HG03571 (cell line): ENCODE measurements at regions not wholly inside any gene's neighbourhood (a gene's known extent, or its start where the extent isn't known, plus 50 kb on each side); places are given as distances from the start of the nearest gene placed in this dataset.

Source experiments
- ATAC-seq: cut with Tn5 transposase; IDR thresholded peaks from one replicate; pipeline ENCODE4 v1.9.1; 2021; ENCODE audit not compliant: unreplicated experiment

DNA sequence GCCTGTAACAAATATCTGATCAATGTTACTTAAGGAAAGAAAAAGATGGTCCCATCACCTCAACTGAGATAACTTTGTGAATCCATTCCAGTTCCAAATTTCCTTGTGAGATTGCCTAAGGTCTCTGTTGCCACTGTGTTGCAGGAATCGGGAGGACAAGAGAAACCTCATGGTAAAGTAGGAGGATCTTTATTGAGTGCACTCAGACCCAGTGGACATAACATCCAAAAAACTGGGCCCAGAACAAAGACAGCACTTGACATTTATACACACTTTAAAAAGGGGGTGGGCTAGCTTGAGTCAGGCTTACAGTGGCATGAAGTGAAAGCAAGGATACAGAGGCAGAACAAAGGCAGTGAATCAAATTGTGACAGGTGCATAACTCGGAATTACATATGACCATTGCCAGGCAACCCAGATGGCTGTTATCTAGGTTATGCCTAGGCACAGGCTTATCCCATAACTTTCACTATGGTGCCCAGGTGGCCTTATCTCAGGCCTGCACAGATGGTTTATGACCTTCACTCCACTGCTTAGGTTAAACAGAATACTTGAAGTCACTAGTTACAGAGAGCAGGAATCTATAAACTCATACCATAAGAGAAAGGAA, 459.4 kb upstream of the PCDH20 start:
- no peak for ATAC-seq

DNA sequence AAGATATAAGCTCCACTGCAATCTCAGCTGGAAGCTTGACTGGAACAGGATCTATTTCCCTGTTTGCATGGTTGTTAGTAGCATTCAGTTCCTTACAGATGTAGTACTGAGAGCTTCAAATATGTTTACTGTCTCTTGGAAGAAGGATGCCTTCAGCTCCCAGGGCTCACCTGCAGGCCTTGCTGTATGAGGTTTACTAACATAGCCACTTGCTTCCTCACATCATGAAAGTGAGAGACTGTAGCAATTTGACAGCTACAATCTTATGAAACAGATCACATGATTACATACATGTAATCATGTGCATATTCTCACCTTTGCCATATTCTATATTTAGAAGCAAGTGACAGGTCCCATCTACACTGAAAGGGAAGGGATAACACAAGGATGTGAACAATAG, 458.1 kb upstream of the PCDH20 start:
- ATAC-seq, result no peak

DNA sequence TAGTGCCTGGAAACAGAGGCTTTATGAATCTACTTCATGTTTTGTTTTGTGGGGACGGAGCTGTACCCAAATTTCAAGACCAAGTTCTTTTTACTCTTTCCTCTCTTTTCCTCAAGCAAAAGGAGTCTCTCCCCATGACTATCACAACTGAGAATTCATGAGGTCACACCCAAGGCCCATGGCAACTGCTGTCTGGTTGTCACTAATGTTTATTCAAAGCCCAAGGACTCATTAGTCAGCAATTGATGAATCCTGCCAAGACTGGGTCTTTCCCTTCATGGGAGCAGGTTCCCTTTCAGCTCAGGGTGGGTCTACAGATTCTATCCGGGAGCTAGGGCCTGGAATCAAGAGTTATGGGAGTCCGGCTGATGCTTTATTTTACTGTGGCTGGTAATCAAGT, 441.5 kb upstream of the PCDH20 start:
- ATAC-seq, result no peak

DNA sequence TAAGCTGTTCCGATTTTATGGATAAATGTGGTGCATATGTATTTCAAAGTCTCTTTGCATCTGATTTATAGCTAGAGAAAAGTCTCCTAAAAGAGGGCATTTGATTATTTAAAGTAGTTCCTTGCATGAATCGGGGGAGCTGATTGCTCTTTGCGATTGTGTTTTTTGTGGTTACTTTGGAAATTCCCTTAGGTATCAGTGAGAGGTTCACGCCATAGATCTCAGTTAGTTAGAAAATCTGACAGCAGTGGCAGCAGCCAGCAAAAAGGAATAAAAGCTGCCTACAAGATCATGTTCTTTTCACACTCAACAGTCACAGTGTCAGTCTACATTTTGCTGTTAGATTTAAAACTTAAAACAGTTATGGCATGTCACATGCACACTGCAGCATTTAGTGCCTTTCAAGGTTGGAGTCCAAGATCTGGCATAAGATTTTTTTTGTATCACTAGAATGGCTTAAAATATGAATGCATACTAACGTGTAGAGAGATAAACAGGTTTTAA, 436.5 kb upstream of the PCDH20 start:
- ATAC-seq, result no peak

DNA sequence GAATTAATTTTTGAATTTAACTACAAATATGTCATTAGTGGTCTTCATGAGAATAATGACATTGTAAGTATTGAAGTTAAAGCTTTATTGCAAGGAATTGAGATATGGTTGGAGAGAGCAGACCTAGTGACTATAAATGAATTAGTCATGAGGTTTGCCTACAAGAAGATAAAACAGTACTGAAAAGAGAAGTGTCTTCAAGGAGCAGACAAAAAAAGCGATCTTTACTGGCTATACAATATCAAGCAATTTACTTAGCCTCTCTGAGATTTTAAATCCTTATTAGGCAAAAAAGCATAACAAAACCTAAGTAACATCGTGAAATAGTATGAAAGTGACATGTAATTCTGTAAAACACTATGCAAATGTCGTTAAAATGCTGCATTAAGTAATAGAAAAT, 435.1 kb upstream of the PCDH20 start:
- no peak for ATAC-seq

DNA sequence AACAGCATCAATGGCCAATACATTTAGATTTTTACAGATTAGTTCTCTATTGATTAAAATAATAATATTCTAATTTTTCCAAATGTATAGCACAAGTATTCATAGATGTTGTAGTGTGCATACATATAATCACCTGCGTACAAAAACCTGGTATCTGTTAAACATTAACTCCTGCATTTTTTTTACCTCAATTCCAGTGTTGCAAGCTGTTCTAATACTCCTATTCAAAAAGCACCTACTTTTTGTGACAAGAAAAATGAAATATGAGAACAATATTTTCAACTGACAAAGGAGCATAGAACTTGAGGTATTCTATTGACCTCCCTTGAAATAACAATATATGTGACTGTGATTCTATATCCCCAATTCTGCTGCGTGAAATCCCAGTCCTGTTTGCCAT, 422.9 kb upstream of the PCDH20 start:
- ATAC-seq, result no peak

DNA sequence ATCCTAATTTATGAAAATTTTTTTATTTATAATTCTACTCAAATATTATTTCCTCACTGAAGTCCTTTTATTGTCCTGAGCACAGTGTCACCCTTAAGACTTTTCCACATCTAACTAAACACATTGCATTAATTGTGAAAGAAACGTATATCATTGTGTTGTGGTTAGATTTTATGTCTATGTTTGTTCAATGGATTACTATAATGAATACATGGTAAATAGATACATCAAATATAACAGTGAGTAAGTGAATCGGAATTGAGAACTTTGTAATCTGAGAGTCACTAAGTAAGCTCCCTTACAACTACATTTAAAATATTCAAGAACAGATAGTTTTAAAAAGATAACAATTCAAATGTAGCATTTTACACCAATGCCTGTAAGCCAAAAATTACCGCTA, 417.6 kb upstream of the PCDH20 start:
- ATAC-seq, result no peak

DNA sequence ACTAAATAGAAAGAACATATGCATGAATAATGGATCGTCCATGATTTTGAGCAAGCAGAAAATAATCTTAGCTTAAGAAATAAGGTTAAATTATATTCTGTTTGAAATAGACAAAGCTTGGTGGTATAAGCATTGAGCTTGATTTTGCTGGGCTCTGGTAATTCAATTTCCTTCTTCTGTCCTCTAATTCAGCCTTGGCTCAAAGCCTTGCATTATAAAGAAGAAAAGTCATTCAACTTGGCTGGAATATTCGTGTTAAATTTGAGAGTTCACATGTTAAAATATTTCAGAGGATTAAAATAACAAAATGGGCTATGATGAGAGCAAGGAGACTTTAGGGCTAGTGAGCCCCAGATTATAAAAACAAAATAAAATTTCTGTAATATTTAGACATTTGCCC, 415.4 kb upstream of the PCDH20 start:
- ATAC-seq, result no peak

DNA sequence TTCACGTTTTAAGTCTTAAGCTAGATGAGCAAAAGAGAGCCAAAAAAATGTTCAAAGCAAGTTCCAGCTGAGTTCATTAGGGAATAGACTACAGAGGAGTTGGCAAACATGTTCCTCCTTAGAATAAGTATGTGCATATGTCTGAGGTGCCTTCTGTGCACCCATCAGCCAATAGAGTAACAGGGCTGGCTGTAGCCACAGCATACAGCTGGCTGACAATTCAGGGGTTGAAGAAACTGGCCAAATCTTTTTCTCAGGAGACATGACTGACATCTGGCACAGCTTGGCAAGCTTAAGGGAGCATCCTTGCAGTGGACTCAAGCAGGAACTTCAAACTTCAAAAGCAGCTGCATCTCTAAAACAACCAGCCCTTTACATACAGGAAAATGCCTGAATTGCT, 414.8 kb upstream of the PCDH20 start:
- no peak for ATAC-seq

DNA sequence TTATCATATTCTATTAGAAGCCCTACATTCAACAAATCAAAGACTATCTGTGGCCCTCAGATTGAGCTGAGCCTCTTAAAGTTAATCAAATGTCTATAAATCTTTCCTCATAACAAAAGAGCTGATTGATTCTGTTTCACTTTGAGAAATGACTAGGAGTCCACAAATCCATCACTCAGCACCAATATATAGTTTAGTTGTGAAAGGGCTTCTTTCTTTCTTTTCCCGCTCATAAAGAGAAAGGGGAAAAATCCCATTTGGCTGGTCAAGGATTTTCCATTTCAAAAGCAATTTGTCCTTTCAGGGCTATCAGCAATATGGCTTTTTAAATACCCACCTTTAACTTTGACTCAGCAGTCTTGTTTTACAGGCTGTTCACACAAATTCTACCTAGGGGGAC, 408.5 kb upstream of the PCDH20 start:
- no peak for ATAC-seq

DNA sequence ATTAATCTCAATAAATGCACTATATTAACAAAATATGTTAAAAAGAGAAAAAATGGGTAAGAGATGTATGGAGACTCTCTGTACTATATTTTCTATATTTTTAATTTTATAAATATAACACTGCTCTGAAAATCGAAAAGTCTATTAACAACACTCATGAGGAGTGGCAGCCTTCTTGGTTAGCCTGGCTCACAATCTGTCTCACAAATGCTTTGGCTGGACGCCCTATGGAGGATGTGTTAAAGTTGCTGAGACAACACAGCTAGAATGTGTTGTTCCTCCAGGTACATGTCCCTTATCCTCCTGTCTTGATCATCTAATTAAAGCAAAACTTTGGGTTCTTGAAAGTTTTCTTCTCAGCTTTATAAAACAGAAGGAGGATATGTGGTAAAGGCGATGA, 396.6 kb upstream of the PCDH20 start:
- ATAC-seq, result no peak

DNA sequence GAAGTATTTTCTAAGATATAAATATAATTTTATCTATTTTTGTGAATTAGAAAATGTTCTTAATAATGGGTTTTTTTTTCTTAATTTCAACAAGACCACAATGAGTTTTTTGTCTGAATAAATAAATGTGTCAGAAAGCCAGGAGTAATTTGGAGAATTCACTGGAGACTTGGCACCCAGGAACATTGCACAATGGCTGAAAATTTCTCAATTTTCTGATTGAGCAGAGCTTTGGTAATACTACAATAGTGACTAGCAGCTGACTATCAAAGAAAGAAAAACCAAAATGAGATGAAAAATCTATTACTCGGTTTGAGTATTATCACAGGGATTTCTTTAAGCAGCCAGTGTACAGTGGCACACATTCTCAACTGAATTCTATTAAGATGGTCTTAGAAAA, 394.4 kb upstream of the PCDH20 start:
- no peak for ATAC-seq

DNA sequence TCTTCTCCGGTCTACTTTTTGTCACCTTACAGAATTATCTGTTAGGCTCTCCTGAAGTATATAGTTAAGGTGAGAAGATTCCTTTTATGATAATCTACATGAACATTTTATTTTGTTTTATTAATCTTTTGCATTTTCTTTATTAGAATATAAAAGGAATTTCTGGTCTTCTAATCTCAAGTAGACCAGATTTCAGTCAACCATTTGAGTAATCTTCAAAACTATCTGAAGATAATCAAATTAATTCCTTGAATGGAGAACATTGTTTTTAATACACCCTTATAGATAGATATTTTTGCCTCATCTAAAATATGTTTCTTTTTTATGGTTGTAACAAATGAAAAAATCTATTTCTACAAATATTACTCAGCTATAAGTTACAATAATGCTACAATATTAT, 381.7 kb upstream of the PCDH20 start:
- ATAC-seq, result no peak

DNA sequence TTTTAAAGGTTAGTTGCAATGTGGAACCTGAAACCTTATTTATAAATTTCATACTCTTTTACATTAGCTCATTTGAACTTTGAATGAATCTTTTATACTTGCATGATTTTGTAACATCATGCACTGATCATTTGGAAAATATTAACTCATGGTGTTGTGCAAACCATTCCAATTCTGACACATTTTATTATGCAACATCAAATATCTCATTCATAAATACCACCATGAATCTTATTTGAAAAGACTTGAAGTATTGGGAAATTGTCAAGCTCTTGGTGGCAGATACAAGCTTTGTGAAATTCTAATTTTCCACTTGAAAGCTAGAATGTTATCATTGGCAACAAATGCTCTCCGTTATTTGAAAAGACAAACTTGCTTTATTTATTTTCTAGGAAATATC, 379.9 kb upstream of the PCDH20 start:
- ATAC-seq, result no peak

DNA sequence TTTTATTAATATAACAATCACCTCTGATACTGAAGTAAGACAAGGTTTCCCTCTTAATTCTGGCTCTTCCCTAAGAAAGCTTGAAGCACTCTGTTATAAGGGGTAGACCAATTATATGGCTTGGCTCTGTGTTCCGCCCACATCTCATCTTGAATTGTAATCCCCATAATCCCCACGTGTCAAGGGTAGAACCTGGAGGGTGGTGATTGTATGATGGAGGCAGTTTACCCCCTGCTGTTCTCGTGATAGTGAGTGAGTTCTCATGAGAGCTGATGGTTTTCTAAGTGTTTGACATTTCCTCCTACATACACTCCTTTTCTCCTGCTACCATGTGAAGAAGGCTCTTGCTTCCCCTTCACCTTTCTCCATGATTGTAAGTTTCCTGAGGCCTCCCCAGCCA, 363.8 kb upstream of the PCDH20 start:
- no peak for ATAC-seq

DNA sequence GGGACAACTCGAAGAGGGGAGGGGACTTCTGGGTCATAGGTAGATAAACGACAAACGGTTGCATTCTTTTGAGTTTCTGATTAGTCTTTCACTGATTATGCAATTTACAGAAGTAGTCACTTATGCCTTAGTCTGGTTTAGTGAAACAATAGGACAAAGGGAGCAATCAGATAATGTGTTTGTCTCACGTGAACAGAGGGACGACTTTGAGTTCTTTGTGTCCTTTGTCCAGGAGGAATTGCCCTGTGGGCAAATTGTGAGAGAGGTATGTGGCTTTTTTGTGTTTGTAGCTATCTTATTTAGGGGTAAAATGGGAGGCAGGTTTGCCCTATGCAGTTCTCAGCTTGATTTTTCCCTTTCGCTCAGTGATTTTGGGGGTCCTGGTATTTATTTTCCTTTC, 362.9 kb upstream of the PCDH20 start:
- ATAC-seq, result no peak

DNA sequence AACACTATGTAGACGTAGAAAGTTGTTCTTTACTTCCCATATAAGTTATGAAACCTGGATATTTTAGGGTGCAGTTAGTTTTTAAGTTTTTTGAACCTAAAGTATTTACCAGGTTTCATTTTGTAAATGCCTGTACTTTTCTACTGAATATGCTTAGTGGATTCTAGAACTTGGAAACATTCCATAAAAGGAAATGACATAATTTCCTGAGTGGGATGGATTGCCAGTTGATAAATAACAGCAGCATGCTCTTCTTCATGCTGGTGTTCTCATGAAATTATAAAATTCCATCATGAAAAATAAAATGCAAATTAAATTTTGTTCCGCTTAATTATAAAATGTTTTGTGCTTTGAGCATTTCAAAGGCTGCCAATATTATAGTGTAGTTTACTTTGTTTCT, 362.2 kb upstream of the PCDH20 start:
- ATAC-seq, result no peak

DNA sequence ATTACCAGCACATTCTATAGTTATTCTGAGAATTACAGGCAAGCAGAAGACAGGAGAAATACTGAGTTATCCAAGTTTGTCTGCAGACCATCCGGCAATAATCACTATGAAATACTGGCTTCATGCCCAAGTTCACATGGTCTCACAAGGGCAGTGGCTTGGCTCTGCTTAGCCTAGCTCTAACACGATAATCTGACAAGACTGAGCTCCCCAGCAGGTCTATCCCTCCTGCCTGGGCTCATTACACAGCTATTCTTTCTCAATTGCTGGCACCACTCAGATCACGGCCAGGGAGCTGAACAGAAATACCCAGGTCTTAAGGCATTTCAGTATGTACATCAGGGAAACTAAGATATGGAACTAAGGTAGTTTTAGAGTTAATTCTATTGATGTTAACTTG, 361.6 kb upstream of the PCDH20 start:
- no peak for ATAC-seq

DNA sequence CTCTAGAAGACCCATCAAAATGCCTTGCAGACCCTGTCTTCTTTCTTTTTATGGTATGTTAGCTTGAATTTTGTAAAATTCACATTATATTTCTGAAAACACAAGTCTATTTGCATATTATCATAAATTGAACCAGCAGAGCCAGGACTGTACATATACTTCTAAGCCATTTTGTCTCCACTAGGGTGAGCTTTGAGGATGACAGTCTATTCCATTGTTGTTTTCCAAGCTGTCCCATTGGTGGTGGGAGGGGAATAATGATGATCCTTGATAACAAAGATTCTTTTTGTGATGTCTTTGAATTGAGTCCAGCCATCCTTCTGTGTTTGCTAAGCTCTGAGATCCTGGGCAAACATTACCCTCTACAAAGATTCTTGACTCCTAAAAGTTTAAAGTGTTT, 359.3 kb upstream of the PCDH20 start:
- ATAC-seq, result no peak

DNA sequence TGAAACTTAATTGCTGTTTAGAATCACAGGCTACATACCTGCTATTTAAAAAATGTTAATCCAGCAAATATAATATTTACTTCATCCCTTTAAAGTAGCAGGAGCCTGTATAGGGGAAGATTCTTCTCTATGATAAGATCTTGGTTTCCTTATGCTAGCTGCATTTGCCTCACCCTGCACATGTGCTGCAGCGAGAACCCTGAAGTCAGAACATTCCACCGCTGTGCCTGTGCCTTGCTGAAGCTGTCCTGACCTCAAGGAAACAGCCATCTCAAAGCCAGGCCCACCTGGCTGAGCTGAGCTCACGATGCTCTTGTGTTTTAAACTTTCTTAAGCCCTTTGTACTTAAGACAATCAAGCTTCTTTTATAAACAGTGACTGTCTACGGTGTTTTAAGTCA, 355.0 kb upstream of the PCDH20 start:
- no peak for ATAC-seq

DNA sequence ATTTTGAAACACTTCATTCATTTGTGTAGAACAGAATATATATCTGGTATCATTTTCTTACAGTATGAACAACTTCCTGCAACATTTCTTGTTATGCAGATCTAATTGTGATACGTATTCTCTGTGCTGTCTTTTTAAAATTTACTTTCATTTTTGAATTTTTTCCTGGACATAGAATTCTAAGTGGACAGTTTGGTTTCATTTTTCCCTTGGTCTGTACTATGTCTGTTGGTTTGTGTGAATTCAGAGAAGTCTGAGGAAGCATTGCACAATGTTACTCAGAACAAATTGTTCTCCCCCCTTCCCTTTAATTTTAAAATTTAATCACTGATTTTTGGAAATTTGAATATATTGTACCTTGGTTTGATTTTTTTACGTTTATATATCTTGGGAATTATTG, 352.5 kb upstream of the PCDH20 start:
- ATAC-seq, result no peak

DNA sequence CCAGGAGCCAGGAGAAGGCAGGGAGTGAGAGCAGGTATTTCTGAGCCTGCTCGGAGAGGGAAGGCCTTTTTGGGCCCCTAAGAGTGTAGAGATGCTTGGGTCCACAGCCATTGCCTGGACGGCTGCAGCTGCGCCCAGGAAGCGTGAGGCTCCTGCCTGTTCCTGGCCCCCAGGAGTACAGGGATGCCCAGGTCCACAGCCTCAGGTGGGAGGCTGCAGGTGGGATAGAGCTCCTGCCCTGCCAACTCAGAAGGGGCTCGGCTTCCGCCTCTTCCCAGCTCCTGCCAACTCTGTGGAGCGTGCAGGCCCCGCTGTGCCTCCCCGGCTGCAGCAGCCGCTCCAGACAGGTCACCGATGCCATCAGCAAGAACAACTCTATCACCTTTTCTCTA, 351.0 kb upstream of the PCDH20 start:
- ATAC-seq, result no peak

DNA sequence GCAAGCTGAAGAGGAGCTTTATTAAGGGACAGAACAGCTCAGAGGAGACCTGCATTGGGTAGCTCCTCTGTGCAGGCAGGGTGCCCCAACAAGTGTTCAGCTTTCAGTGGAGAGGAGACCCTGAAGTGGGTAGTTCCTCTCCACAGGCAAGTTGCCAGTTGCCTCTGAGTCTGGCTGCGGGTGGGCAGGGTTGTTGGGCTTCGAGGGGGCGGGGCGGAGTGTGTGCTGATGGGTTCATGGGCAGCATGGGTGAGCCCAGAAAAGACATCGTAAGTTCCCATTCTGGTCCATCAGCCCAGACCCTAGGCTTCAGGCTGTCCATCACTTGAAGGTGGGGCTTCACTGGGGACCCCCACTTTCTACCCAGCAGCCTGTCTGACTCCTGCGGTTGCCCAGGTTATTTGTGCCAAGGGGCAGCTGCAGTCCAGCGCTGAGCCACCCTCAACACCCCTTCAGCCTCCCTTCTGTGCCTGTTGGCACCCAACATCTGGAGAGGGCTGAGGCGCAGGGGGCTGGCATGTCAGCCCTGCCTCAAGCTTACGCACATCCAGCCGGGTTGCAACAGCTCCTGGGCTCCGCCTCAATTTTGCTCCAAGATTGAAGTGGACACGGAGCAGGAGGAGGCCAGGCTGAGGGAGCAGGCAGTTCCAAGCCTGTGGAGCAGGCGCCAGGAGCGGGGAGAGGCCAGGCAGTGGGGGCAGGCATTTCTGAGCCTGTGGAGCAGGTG, 350.5 kb upstream of the PCDH20 start:
- no peak for ATAC-seq
